ENCODE measurements at regions not wholly inside any gene's neighbourhood (a gene's known extent, or its start where the extent isn't known, plus 50 kb on each side); places are given as distances from the start of the nearest gene placed in this dataset.

DNA sequence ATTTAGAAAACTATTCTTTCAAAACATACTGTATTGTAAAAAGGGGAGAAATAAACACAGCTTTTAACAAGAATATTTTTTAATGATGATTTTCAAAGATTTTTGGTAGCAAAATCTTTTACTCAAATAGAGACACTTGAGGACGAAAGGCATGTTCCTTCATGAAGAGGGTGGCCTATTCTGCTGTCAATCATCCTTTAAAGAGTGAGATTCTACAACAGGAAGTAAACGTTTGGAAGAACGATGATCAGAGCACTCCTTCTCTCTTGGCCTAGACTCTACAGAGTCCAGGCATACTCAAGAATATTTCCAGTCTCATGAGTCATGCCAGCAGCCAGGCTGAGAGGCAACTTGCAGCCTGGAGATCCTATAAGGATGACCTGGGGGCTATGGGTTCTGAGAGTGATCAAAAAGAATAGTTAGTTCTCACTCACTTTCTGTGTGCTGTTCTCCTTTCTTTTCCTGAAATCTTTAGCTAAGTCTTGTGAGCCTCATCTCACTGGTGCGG lies 62.4 kb upstream of the TCF4 start:
- H3K9me1 ChIP-seq (ENCODE audit: control insufficient read depth, insufficient read depth, low read length), result no peaks in the 10 kb centered on the region

DNA sequence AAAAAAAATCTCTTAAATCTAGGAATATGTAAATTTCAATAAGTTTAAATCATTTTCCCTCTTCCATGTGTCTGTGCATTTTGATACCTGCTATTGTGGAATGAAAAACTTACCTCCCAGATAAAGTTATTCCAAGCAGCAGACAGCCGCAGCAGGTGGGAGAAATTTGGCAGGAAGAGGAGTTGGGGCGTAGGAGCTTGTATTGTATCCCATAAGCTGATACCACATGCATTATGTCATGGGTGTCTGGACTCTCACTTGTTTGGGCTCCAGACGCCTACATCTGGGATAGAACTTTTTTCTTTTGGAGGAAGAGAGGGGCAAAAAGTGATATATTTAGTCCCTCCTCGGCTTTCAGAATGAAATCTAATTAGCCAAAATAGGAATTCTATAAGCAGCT lies 59.3 kb upstream of the TCF4 start:
- no peak for FAIRE-seq
- Histone ChIP-seq H3K4me2 (ENCODE audit: insufficient read depth, low read length) (no peak overlapping the region), H3K27me3 (ENCODE audit: control insufficient read depth in 2 of 2, insufficient read depth in 2 of 2, low read length in 2 of 2) (no peaks in the 10 kb centered on the region), H3K79me2 (ENCODE audit: control insufficient read depth, insufficient read depth, low read length) (no peaks in the 10 kb centered on the region), H3K9me3 (replicated peaks; ENCODE audit: control insufficient read depth, insufficient read depth, low read depth, low read length) (no peaks in the 10 kb centered on the region), H3K4me3 (no peak overlapping the region), H2AFZ (ENCODE audit: low read depth, low read length) (no peak overlapping the region), H3K27ac (ENCODE audit: extremely low read depth, low read depth, low read length) (no peak overlapping the region), H3K36me3 (ENCODE audit: control insufficient read depth, insufficient read depth, low read length) (no peaks in the 10 kb centered on the region), H3K9me1 (ENCODE audit: control insufficient read depth, insufficient read depth, low read length) (no peaks in the 10 kb centered on the region), H4K20me1 (replicated peaks; ENCODE audit: control insufficient read depth, insufficient read depth, low read length) (no peaks in the 10 kb centered on the region), H3K4me1 (replicated peaks in 1 of 2; ENCODE audit: control insufficient read depth in 2 of 2, insufficient read depth in 2 of 2, low read length in 2 of 2) (no peaks in the 10 kb centered on the region; a peak in 2 of 5 replicates), H3K9ac (ENCODE audit: insufficient read depth in 1 of 2, low read depth in 2 of 2, low read length in 2 of 2) (no peak overlapping the region)
- no peak for ATAC-seq
- CTCF ChIA-PET (ENCODE audit: low intra/inter-chr PET ratio), result no interaction called here
- intact Hi-C loops (cut with micrococcal nuclease), result no loop called here
- 7% methylated on average over 4 of the region's 4 CpGs for WGBS (ENCODE audit: insufficient coverage, low coverage, missing lambda C conversion rate)
- TF ChIP-seq ZNF3 (CRISPR knock-in tag; IDR thresholded peaks at IDR 0.05), result no peak
- in situ Hi-C loops (cut with MboI), result no loop called here
- no peak for DNase-seq (ENCODE audit: extremely low read depth in 1 of 4, low spot score in 3 of 4)
- no TSS peak for BruUV-seq (replicated peaks)
- POLR2A ChIA-PET, result interaction anchor here (0.7 kb wide), 1 partner anchor 219 kb away, joined by 3 read pairs; no protein-coding TSS in a partner anchor

More for the DNA sequence above, 62.4 kb upstream of the TCF4 start:
- POLR2A ChIA-PET, result no interaction called here
- intact Hi-C loops (cut with micrococcal nuclease), result no loop called here
- H3K9me3 ChIP-seq (replicated peaks; ENCODE audit: control insufficient read depth, insufficient read depth, low read depth, low read length), result no peaks in the 10 kb centered on the region
- no peak overlapping the region for H3K9ac ChIP-seq (ENCODE audit: insufficient read depth in 1 of 2, low read depth in 2 of 2, low read length in 2 of 2)
- H3K4me1 ChIP-seq (replicated peaks in 1 of 2; ENCODE audit: control insufficient read depth in 2 of 2, insufficient read depth in 2 of 2, low read length in 2 of 2), result no peaks in the 10 kb centered on the region; a peak in 2 of 5 replicates
- DNase-seq (ENCODE audit: extremely low read depth in 1 of 4, low spot score in 3 of 4) (no peak), ATAC-seq (no peak), FAIRE-seq (peak; percentile 11)
- H3K4me2 ChIP-seq (ENCODE audit: insufficient read depth, low read length), result no peak overlapping the region
- BruUV-seq (replicated peaks), result no TSS peak
- H3K27me3 ChIP-seq (ENCODE audit: control insufficient read depth in 2 of 2, insufficient read depth in 2 of 2, low read length in 2 of 2), result no peaks in the 10 kb centered on the region
- no peak overlapping the region for H3K27ac ChIP-seq (ENCODE audit: extremely low read depth, low read depth, low read length)
- H3K79me2 ChIP-seq (ENCODE audit: control insufficient read depth, insufficient read depth, low read length), result no peaks in the 10 kb centered on the region
- H2AFZ ChIP-seq (ENCODE audit: low read depth, low read length), result peak overlapping the region; percentile 70
- H4K20me1 ChIP-seq (replicated peaks; ENCODE audit: control insufficient read depth, insufficient read depth, low read length), result no peaks in the 10 kb centered on the region
- no peak overlapping the region for H3K4me3 ChIP-seq
- 25% methylated on average over 4 of the region's 4 CpGs for WGBS (ENCODE audit: insufficient coverage, low coverage, missing lambda C conversion rate)
- H3K36me3 ChIP-seq (ENCODE audit: control insufficient read depth, insufficient read depth, low read length), result no peaks in the 10 kb centered on the region
- in situ Hi-C loops (cut with MboI), result no loop called here
- TF ChIP-seq JUND (IDR thresholded peaks at IDR 0.05; ENCODE audit: borderline replicate concordance, low read depth, low read length), result no peak
- TF ChIP-seq JUND (tag; IDR thresholded peaks at IDR 0.05; ENCODE audit: borderline replicate concordance, low read depth, low read length), result no peak
- TF ChIP-seq PKNOX1 (IDR thresholded peaks at IDR 0.05), result peak; percentile 92
- CTCF ChIA-PET (ENCODE audit: low intra/inter-chr PET ratio), result no interaction called here
